Spleen (tissue), 11 donors: ENCODE measurements at regions not wholly inside any gene's neighbourhood (a gene's known extent, or its start where the extent isn't known, plus 50 kb on each side); places are given as distances from the start of the nearest gene placed in this dataset.
"Not testable (repeated sequence)": the region's sequence is repeated elsewhere in the genome, so short reads cannot be mapped to it uniquely, and the experiment has no call there.

Experiments
- DNase-seq: peaks from one replicate; pipeline ENCODE4 v3.0.0-alpha.2; 2020
- H3K27ac ChIP-seq, 8 donors: fragments of 200-600 bp; sonication (generic) in 7 of 8; 1 replicate in 4 of 8; 2 replicates in 4 of 8; pipeline versions ENCODE4 v1.5.0 to v1.8.0; 2016 to 2021; ENCODE audit warnings: inconsistent platforms in 4 of 8, mild to moderate bottlenecking in 4 of 8, moderate library complexity in 1 of 8
- H3K27me3 ChIP-seq, 7 donors: fragments of 200-600 bp; sonication (generic) in 6 of 7; replicated peaks in 1 of 7; 1 replicate in 4 of 7; 2 replicates in 3 of 7; pipeline versions ENCODE4 v1.5.0 to v1.8.0; 2016 to 2021; ENCODE audit warnings: inconsistent platforms in 3 of 7, mild to moderate bottlenecking in 1 of 7
- H3K36me3 ChIP-seq, 6 donors: fragments of 200-600 bp; sonication (generic) in 5 of 6; 1 replicate in 4 of 6; 2 replicates in 2 of 6; pipeline versions ENCODE4 v1.5.0 to v1.8.0; 2016 to 2021; ENCODE audit warnings: inconsistent platforms in 2 of 6
- H3K4me1 ChIP-seq, 6 donors: fragments of 200-600 bp; sonication (generic) in 5 of 6; 1 replicate in 3 of 6; 2 replicates in 3 of 6; pipeline versions ENCODE4 v1.5.0 to v1.8.0; 2016 to 2021; ENCODE audit warnings: inconsistent platforms in 3 of 6
- H3K4me3 ChIP-seq, 8 donors: fragments of 200-600 bp; sonication (generic) in 7 of 8; 1 replicate in 4 of 8; 2 replicates in 4 of 8; pipeline versions ENCODE4 v1.5.0 to v1.8.0; 2016 to 2021; ENCODE audit warnings: inconsistent platforms in 4 of 8, mild to moderate bottlenecking in 4 of 8, moderate library complexity in 2 of 8
- H3K9me3 ChIP-seq, 8 donors: fragments of 200-600 bp; sonication (generic) in 7 of 8; 1 replicate in 4 of 8; 2 replicates in 4 of 8; pipeline versions ENCODE4 v1.5.0 to v1.8.0; 2016 to 2021; ENCODE audit warnings: inconsistent platforms in 4 of 8
- POLR2A ChIP-seq, 3 donors: fragments of 450-650 bp; IDR thresholded peaks; one replicate each; pipeline ENCODE4 v1.5.1; 2017; ENCODE audit warnings: antibody characterized with exemption in 3 of 3, mild to moderate bottlenecking in 1 of 3
- POLR2AphosphoS5 ChIP-seq, 3 donors: sonication (generic); formaldehyde crosslinking; IDR thresholded peaks; one replicate each; pipeline ENCODE4 v1.5.1; 2017; ENCODE audit warnings: antibody characterized with exemption in 3 of 3
- WGBS, 5 donors: extraction: QIAGEN DNeasy Blood & Tissue Kit in 3 of 5; methylation state at CpG; one replicate each; pipeline versions ENCODE4 v1.1.5 to v1.1.7; 2013 to 2018; 5-methylcytosine and 5-hydroxymethylcytosine counted together
- intact Hi-C: fragments of 100-400 bp; cut with DNase I; formaldehyde crosslinking; loops from one replicate; pipeline ENCODE4 v1.15.0; 2023; ENCODE audit warnings: low total_unique reads
- TF ChIP-seq, protein P1 (sequence below), 11 experiments: fragments of 200-600 bp in 7 of 11; fragments of 450-650 bp in 4 of 11; sonication (generic) in 4 of 11; IDR thresholded peaks in 8 of 11; conservative IDR thresholded peaks in 3 of 11; 1 replicate in 7 of 11; 2 replicates in 4 of 11; pipeline versions ENCODE4 v1.4.0 to v1.8.0; 2016 to 2021; ENCODE audit warnings: antibody characterized with exemption in 11 of 11, inconsistent platforms in 4 of 11, mild to moderate bottlenecking in 1 of 11
- donor health status: healthy with polysubstance abuse.
- donor health status: DM: no; HTN: no; CAD: no; lungs with moderate emphysema.
- donor health status: DM: no; HTN: no; CAD: no.
- donor health status: Bipolar disorder and iron deficiency.
- donor health status: healthy.
- donor health status: DM: no; HTN: no; CAD: no.
- donor health status: DM: yes; HTN: yes; CAD: no.

DNA sequence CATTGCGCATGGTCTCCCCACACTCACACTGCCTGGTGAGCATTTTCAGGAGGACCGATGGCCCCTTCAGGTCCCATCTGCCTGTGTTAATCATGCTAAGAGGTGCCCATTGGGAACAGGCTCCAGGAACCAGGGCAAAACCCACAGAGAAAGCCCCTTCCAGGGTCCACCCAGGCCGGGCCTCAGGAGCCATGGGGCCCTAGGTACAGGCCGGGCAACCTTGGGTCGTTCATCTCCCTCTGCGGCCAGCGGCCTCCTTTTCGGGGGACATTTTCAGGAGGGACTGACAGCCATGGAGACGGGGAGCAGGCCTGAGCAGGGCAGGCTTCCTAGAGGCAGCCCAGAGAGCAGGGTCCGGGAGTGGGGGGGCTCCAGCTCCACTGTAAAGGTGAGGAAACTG lies 68.0 kb upstream of the TAMM41 start:
- H3K4me3 ChIP-seq, result no peak overlapping the region
- intact Hi-C loops, result no loop called here
- no peaks in the 10 kb centered on the region for H3K36me3 ChIP-seq
- H3K9me3 ChIP-seq, result peaks cover 0 to 6% (median 0%) of the 10 kb centered on the region in 8 donors
- no peaks in the 10 kb centered on the region for H3K4me1 ChIP-seq
- peaks cover 0 to 11% (median 0%) of the 10 kb centered on the region in 7 donors for H3K27me3 ChIP-seq
- DNase-seq, result no peak
- no peak overlapping the region for H3K27ac ChIP-seq
- TF ChIP-seq, protein P1, sequence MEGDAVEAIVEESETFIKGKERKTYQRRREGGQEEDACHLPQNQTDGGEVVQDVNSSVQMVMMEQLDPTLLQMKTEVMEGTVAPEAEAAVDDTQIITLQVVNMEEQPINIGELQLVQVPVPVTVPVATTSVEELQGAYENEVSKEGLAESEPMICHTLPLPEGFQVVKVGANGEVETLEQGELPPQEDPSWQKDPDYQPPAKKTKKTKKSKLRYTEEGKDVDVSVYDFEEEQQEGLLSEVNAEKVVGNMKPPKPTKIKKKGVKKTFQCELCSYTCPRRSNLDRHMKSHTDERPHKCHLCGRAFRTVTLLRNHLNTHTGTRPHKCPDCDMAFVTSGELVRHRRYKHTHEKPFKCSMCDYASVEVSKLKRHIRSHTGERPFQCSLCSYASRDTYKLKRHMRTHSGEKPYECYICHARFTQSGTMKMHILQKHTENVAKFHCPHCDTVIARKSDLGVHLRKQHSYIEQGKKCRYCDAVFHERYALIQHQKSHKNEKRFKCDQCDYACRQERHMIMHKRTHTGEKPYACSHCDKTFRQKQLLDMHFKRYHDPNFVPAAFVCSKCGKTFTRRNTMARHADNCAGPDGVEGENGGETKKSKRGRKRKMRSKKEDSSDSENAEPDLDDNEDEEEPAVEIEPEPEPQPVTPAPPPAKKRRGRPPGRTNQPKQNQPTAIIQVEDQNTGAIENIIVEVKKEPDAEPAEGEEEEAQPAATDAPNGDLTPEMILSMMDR (IDR thresholded peaks at IDR 0.05 in 8 of 11, conservative IDR thresholded peaks at IDR 0.05 in 3 of 11), result no peak
- no peak for TF ChIP-seq POLR2A (IDR thresholded peaks at IDR 0.05)
- TF ChIP-seq POLR2AphosphoS5 (IDR thresholded peaks at IDR 0.05), result no peak
- 82 to 86% (median 85%) methylated on average over 5 to 10 of the region's 10 CpGs for WGBS, 5 donors

DNA sequence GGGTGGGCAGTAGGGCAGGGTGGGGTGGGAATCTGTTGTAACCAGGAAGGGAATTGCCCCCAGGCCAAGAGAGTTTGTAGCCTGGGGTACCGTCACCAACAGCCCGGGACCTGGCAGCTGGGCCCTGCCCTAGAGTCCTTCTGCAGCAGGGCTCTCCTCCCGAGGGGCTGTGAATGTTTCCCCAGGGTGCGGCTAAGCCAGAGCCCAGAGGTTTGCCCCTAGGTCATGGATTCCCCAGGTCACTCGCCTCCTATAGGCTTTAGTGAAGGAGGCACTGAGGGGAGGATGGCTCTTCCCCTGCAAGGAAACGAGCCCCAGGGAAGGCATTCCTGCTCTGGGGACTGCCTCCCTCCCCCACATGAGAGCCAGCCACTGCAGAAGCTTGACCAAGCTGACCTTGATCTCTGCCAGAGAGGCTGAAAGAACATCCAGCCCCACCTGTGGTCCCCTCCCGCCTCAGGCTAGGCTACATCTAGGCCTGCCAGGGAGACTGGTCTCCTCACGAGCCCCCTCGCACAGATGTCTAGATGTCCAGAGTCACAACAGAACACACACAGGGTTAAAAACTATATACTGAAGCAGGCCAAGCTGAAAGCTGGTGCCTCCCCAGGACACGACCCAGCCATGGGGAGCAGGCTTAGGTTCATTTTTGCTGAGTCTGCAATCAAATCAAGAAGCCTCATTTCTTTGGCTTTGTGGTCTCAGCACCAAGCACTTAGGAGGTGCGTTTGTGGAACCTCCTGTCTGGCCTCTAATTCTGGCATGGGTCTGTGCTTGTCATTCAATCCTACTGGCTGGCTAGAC lies 69.1 kb upstream of the TAMM41 start:
- Histone ChIP-seq H3K36me3 (no peaks in the 10 kb centered on the region), H3K27ac (no peak overlapping the region), H3K4me3 (no peak overlapping the region), H3K9me3 (peaks cover 0 to 6% (median 0%) of the 10 kb centered on the region in 8 donors), H3K4me1 (no peaks in the 10 kb centered on the region), H3K27me3 (peaks cover 0 to 8% (median 0%) of the 10 kb centered on the region in 7 donors)
- TF ChIP-seq, protein P1 (IDR thresholded peaks at IDR 0.05 in 8 of 11, conservative IDR thresholded peaks at IDR 0.05 in 3 of 11), result no peak
- TF ChIP-seq POLR2AphosphoS5 (IDR thresholded peaks at IDR 0.05) (no peak), POLR2A (IDR thresholded peaks at IDR 0.05) (no peak)
- intact Hi-C loops, result no loop called here
- DNase-seq, result no peak
- 71 to 79% (median 74%) methylated on average over 6 to 11 of the region's 11 CpGs for whole genome bisulfite sequencing, 5 donors

DNA sequence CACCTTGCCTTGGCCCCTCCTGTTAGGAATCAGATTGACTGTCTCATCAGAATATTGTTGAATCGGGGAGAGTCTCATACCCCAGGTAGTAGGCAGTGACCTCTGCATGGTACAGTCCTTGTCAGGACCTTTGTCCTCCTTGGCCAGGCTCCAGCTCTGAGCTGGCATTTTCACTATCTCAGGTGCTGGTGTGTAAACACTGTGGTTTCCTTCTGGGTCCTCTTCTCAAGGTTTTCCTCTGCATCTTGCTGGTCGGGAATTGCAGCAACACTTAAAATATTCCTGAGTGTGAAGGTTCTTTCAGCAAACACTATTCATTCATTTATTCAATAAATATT lies 69.7 kb upstream of the TAMM41 start:
- 65 to 76% (median 69%) methylated on average over 2 of the region's 2 CpGs for WGBS, 5 donors
- H3K27ac ChIP-seq, H3K4me3 ChIP-seq, DNase-seq, H3K36me3 ChIP-seq, H3K4me1 ChIP-seq, H3K27me3 ChIP-seq, intact Hi-C loops, H3K9me3 ChIP-seq: not testable (repeated sequence)

DNA sequence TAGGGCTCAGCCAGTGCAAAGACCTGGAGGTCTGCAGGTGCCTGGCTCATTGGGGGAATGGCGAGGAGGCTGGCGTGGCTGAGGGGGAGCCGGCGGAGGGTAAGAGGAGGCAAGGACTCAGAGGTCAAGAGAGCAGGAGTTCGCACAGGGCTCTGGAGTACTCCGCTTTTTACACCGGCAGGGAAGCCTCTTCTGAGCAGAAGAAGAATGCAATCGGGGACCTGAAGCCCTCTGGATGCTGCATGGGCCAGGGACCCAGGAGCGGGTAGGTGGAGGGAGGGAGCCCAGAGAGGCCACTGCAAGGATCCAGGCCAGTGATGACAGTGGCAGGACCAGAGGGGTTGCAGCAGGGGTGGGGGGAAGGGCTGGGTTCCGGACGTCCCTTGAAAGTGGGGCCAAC lies 70.4 kb upstream of the TAMM41 start:
- DNase-seq, result no peak
- Histone ChIP-seq H3K27ac (no peak overlapping the region), H3K4me3 (no peak overlapping the region), H3K27me3 (peaks cover 0 to 8% (median 0%) of the 10 kb centered on the region in 7 donors), H3K9me3 (peaks cover 0 to 6% (median 0%) of the 10 kb centered on the region in 8 donors), H3K36me3 (no peaks in the 10 kb centered on the region), H3K4me1 (no peaks in the 10 kb centered on the region)
- WGBS, 5 donors, result 88 to 96% (median 89%) methylated on average over 9 to 11 of the region's 11 CpGs
- TF ChIP-seq POLR2A (IDR thresholded peaks at IDR 0.05), result no peak
- TF ChIP-seq POLR2AphosphoS5 (IDR thresholded peaks at IDR 0.05), result no peak
- TF ChIP-seq, protein P1 (IDR thresholded peaks at IDR 0.05 in 8 of 11, conservative IDR thresholded peaks at IDR 0.05 in 3 of 11), result no peak
- intact Hi-C loops, result no loop called here
